ENCODE measurements at regions not wholly inside any gene's neighbourhood (a gene's known extent, or its start where the extent isn't known, plus 50 kb on each side); places are given as distances from the start of the nearest gene placed in this dataset.
"Not testable (repeated sequence)": the region's sequence is repeated elsewhere in the genome, so short reads cannot be mapped to it uniquely, and the experiment has no call there.

- Histone ChIP-seq H3K4me3 (ENCODE audit: low read length, poor library complexity, severe bottlenecking) (no peak overlapping the region), H3K79me2 (ENCODE audit: insufficient read depth, low read length) (no peaks in the 10 kb centered on the region)
- no peak for TF ChIP-seq CTCF (conservative IDR thresholded peaks at IDR 0.05; ENCODE audit: low read length)
- no peak for TF ChIP-seq EZH2phosphoT487 (IDR thresholded peaks at IDR 0.05; ENCODE audit: borderline replicate concordance)
Measured at GRCh38 chr7:55723621-55723941, 139.0 kb downstream of the SEPTIN14 start.

GRCh38 chr7:55722874-55723620, 139.5 kb downstream of the SEPTIN14 start:
- not testable (repeated sequence) for H3K9ac ChIP-seq (ENCODE audit: low read depth, low read length, poor library complexity, severe bottlenecking); H2AFZ ChIP-seq (ENCODE audit: low read length); H4K20me1 ChIP-seq (ENCODE audit: insufficient read depth, low read length, poor library complexity, severe bottlenecking); H3K4me2 ChIP-seq (ENCODE audit: low read depth, low read length, poor library complexity, severe bottlenecking); H3K4me1 ChIP-seq (ENCODE audit: insufficient read depth, low read length, poor library complexity, severe bottlenecking); H3K9me3 ChIP-seq (ENCODE audit: insufficient read depth, low read depth, low read length); H3K79me2 ChIP-seq (ENCODE audit: insufficient read depth, low read length); H3F3A ChIP-seq (ENCODE audit: low read depth); H3K9me2 ChIP-seq (replicated peaks; ENCODE audit: low read depth, low read length); H3K4me3 ChIP-seq (ENCODE audit: low read length, poor library complexity, severe bottlenecking); H3K36me3 ChIP-seq (ENCODE audit: insufficient read depth, low read length); H3K27me3 ChIP-seq (ENCODE audit: insufficient read depth, low read length, poor library complexity, severe bottlenecking)

More at GRCh38 chr7:55723621-55723941, 139.0 kb downstream of the SEPTIN14 start:
- H2AFZ ChIP-seq (ENCODE audit: low read length) = no peak overlapping the region
- H3K27me3 ChIP-seq (ENCODE audit: insufficient read depth, low read length, poor library complexity, severe bottlenecking) = no peaks in the 10 kb centered on the region
- H3F3A ChIP-seq (ENCODE audit: low read depth) = no peaks in the 10 kb centered on the region
- H3K9ac ChIP-seq (ENCODE audit: low read depth, low read length, poor library complexity, severe bottlenecking) = no peak overlapping the region
- no peak overlapping the region for H3K4me2 ChIP-seq (ENCODE audit: low read depth, low read length, poor library complexity, severe bottlenecking)
- H3K9me2 ChIP-seq (replicated peaks; ENCODE audit: low read depth, low read length) = no peaks in the 10 kb centered on the region
- no peaks in the 10 kb centered on the region for H3K36me3 ChIP-seq (ENCODE audit: insufficient read depth, low read length)
- H3K9me3 ChIP-seq (ENCODE audit: insufficient read depth, low read depth, low read length) = no peaks in the 10 kb centered on the region
- no peaks in the 10 kb centered on the region for H3K4me1 ChIP-seq (ENCODE audit: insufficient read depth, low read length, poor library complexity, severe bottlenecking)
- H4K20me1 ChIP-seq (ENCODE audit: insufficient read depth, low read length, poor library complexity, severe bottlenecking) = no peaks in the 10 kb centered on the region

- not testable (repeated sequence) for H3K4me2 ChIP-seq (ENCODE audit: low read depth, low read length, poor library complexity, severe bottlenecking); H2AFZ ChIP-seq (ENCODE audit: low read length); H3K27me3 ChIP-seq (ENCODE audit: insufficient read depth, low read length, poor library complexity, severe bottlenecking); H3K9ac ChIP-seq (ENCODE audit: low read depth, low read length, poor library complexity, severe bottlenecking); H3K79me2 ChIP-seq (ENCODE audit: insufficient read depth, low read length); H3K4me3 ChIP-seq (ENCODE audit: low read length, poor library complexity, severe bottlenecking); H3K36me3 ChIP-seq (ENCODE audit: insufficient read depth, low read length); H4K20me1 ChIP-seq (ENCODE audit: insufficient read depth, low read length, poor library complexity, severe bottlenecking); H3K9me3 ChIP-seq (ENCODE audit: insufficient read depth, low read depth, low read length); H3K9me2 ChIP-seq (replicated peaks; ENCODE audit: low read depth, low read length); H3K4me1 ChIP-seq (ENCODE audit: insufficient read depth, low read length, poor library complexity, severe bottlenecking); H3F3A ChIP-seq (ENCODE audit: low read depth)
Measured at GRCh38 chr7:55721004-55721403, 141.5 kb downstream of the SEPTIN14 start.

GRCh38 chr7:55715247-55715867, 143.1 kb upstream of the VOPP1 start:
- H3K27me3 ChIP-seq (ENCODE audit: insufficient read depth, low read length, poor library complexity, severe bottlenecking); H3K4me2 ChIP-seq (ENCODE audit: low read depth, low read length, poor library complexity, severe bottlenecking); H3K36me3 ChIP-seq (ENCODE audit: insufficient read depth, low read length); H3K4me1 ChIP-seq (ENCODE audit: insufficient read depth, low read length, poor library complexity, severe bottlenecking); H3K4me3 ChIP-seq (ENCODE audit: low read length, poor library complexity, severe bottlenecking); H2AFZ ChIP-seq (ENCODE audit: low read length); H3K9me3 ChIP-seq (ENCODE audit: insufficient read depth, low read depth, low read length); H4K20me1 ChIP-seq (ENCODE audit: insufficient read depth, low read length, poor library complexity, severe bottlenecking); H3F3A ChIP-seq (ENCODE audit: low read depth); H3K9me2 ChIP-seq (replicated peaks; ENCODE audit: low read depth, low read length); H3K9ac ChIP-seq (ENCODE audit: low read depth, low read length, poor library complexity, severe bottlenecking); H3K79me2 ChIP-seq (ENCODE audit: insufficient read depth, low read length): not testable (repeated sequence)

- not testable (repeated sequence) for H3K36me3 ChIP-seq (ENCODE audit: insufficient read depth, low read length); H3K27me3 ChIP-seq (ENCODE audit: insufficient read depth, low read length, poor library complexity, severe bottlenecking); H3K4me2 ChIP-seq (ENCODE audit: low read depth, low read length, poor library complexity, severe bottlenecking); H3K4me1 ChIP-seq (ENCODE audit: insufficient read depth, low read length, poor library complexity, severe bottlenecking); H3K79me2 ChIP-seq (ENCODE audit: insufficient read depth, low read length); H3K9ac ChIP-seq (ENCODE audit: low read depth, low read length, poor library complexity, severe bottlenecking); H3K4me3 ChIP-seq (ENCODE audit: low read length, poor library complexity, severe bottlenecking); H3K9me2 ChIP-seq (replicated peaks; ENCODE audit: low read depth, low read length); H4K20me1 ChIP-seq (ENCODE audit: insufficient read depth, low read length, poor library complexity, severe bottlenecking); H2AFZ ChIP-seq (ENCODE audit: low read length); H3F3A ChIP-seq (ENCODE audit: low read depth); H3K9me3 ChIP-seq (ENCODE audit: insufficient read depth, low read depth, low read length)
Measured at GRCh38 chr7:55714370-55714769, 142.1 kb upstream of the VOPP1 start.

- not testable (repeated sequence) for H3F3A ChIP-seq (ENCODE audit: low read depth); H2AFZ ChIP-seq (ENCODE audit: low read length); H3K79me2 ChIP-seq (ENCODE audit: insufficient read depth, low read length); H4K20me1 ChIP-seq (ENCODE audit: insufficient read depth, low read length, poor library complexity, severe bottlenecking); H3K9me3 ChIP-seq (ENCODE audit: insufficient read depth, low read depth, low read length); H3K9me2 ChIP-seq (replicated peaks; ENCODE audit: low read depth, low read length); H3K9ac ChIP-seq (ENCODE audit: low read depth, low read length, poor library complexity, severe bottlenecking); H3K4me1 ChIP-seq (ENCODE audit: insufficient read depth, low read length, poor library complexity, severe bottlenecking); H3K36me3 ChIP-seq (ENCODE audit: insufficient read depth, low read length); H3K4me2 ChIP-seq (ENCODE audit: low read depth, low read length, poor library complexity, severe bottlenecking); H3K27me3 ChIP-seq (ENCODE audit: insufficient read depth, low read length, poor library complexity, severe bottlenecking); H3K4me3 ChIP-seq (ENCODE audit: low read length, poor library complexity, severe bottlenecking)
Measured at GRCh38 chr7:55710312-55710711, 138.0 kb upstream of the VOPP1 start.

Data from Loucy (cell line).